ENCODE measurements at regions not wholly inside any gene's neighbourhood (a gene's known extent, or its start where the extent isn't known, plus 50 kb on each side); places are given as distances from the start of the nearest gene placed in this dataset.
A peak's percentile ranks its signal among the peaks of the same experiment; 100 is the strongest.

GRCh38 chr3:147924755-147925154, 515.6 kb downstream of the ZIC1 start:
- H3K4me1 ChIP-seq (ENCODE audit: control insufficient read depth, insufficient read depth, low read length): no peaks in the 10 kb centered on the region
- no peak overlapping the region for H3K9ac ChIP-seq (ENCODE audit: low read length)
- H3K27me3 ChIP-seq (ENCODE audit: control insufficient read depth, insufficient read depth, low read length): no peaks in the 10 kb centered on the region
- H3K9me3 ChIP-seq (ENCODE audit: control insufficient read depth, low read length): no peaks in the 10 kb centered on the region
- no peak overlapping the region for H3K4me3 ChIP-seq (ENCODE audit: low read length)
- H3K36me3 ChIP-seq (ENCODE audit: control insufficient read depth, insufficient read depth, low read length): no peaks in the 10 kb centered on the region

GRCh38 chr3:147925272-147925671, 516.1 kb downstream of the ZIC1 start:
- no peak overlapping the region for H3K4me3 ChIP-seq (ENCODE audit: low read length)
- H3K36me3 ChIP-seq (ENCODE audit: control insufficient read depth, insufficient read depth, low read length): no peaks in the 10 kb centered on the region
- no peaks in the 10 kb centered on the region for H3K4me1 ChIP-seq (ENCODE audit: control insufficient read depth, insufficient read depth, low read length)
- no peak overlapping the region for H3K9ac ChIP-seq (ENCODE audit: low read length)
- H3K9me3 ChIP-seq (ENCODE audit: control insufficient read depth, low read length): no peaks in the 10 kb centered on the region
- H3K27me3 ChIP-seq (ENCODE audit: control insufficient read depth, insufficient read depth, low read length): no peaks in the 10 kb centered on the region

- Histone ChIP-seq H3K36me3 (ENCODE audit: control insufficient read depth, insufficient read depth, low read length) (no peaks in the 10 kb centered on the region), H3K9me3 (ENCODE audit: control insufficient read depth, low read length) (no peaks in the 10 kb centered on the region), H3K4me3 (ENCODE audit: low read length) (no peak overlapping the region), H3K27me3 (ENCODE audit: control insufficient read depth, insufficient read depth, low read length) (no peaks in the 10 kb centered on the region), H3K9ac (ENCODE audit: low read length) (no peak overlapping the region), H3K4me1 (ENCODE audit: control insufficient read depth, insufficient read depth, low read length) (no peaks in the 10 kb centered on the region)
These were observed 521.2 kb downstream of the ZIC1 start for GRCh38 chr3:147930232-147930807.

GRCh38 chr3:147934451-147935180, 525.5 kb downstream of the ZIC1 start:
- H3K27me3 ChIP-seq (ENCODE audit: control insufficient read depth, insufficient read depth, low read length): no peaks in the 10 kb centered on the region
- no peak overlapping the region for H3K4me3 ChIP-seq (ENCODE audit: low read length)
- H3K9me3 ChIP-seq (ENCODE audit: control insufficient read depth, low read length): no peaks in the 10 kb centered on the region
- no peak overlapping the region for H3K9ac ChIP-seq (ENCODE audit: low read length)
- H3K36me3 ChIP-seq (ENCODE audit: control insufficient read depth, insufficient read depth, low read length): no peaks in the 10 kb centered on the region
- no peaks in the 10 kb centered on the region for H3K4me1 ChIP-seq (ENCODE audit: control insufficient read depth, insufficient read depth, low read length)

GRCh38 chr3:147937341-147937740, 528.2 kb downstream of the ZIC1 start:
- Histone ChIP-seq H3K4me1 (ENCODE audit: control insufficient read depth, insufficient read depth, low read length) (no peaks in the 10 kb centered on the region), H3K27me3 (ENCODE audit: control insufficient read depth, insufficient read depth, low read length) (no peaks in the 10 kb centered on the region), H3K9ac (ENCODE audit: low read length) (no peak overlapping the region), H3K4me3 (ENCODE audit: low read length) (no peak overlapping the region), H3K9me3 (ENCODE audit: control insufficient read depth, low read length) (no peaks in the 10 kb centered on the region), H3K36me3 (ENCODE audit: control insufficient read depth, insufficient read depth, low read length) (no peaks in the 10 kb centered on the region)

DNA sequence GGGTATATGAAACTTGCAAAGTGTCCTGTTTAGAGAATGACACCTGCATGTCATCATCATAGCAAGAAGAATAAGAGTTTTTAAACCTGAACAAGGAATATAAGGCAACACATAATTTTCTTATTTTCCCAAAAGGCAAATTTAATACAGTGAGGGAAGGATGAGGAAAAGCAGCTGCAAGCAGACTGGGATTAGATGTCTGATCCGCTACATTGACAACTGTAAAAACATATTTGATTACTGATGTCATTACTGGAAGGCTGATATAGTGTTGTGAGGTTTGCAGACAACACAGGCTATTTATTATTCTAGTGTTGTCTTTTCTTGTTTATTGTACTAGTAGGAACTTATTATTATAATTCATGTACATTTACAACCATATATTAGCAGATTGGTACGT, 528.7 kb downstream of the ZIC1 start:
- Histone ChIP-seq H3K36me3 (ENCODE audit: control insufficient read depth, insufficient read depth, low read length) (no peaks in the 10 kb centered on the region), H3K9ac (ENCODE audit: low read length) (no peak overlapping the region), H3K9me3 (ENCODE audit: control insufficient read depth, low read length) (no peaks in the 10 kb centered on the region), H3K4me1 (ENCODE audit: control insufficient read depth, insufficient read depth, low read length) (no peaks in the 10 kb centered on the region), H3K4me3 (ENCODE audit: low read length) (no peak overlapping the region), H3K27me3 (ENCODE audit: control insufficient read depth, insufficient read depth, low read length) (no peaks in the 10 kb centered on the region)

DNA sequence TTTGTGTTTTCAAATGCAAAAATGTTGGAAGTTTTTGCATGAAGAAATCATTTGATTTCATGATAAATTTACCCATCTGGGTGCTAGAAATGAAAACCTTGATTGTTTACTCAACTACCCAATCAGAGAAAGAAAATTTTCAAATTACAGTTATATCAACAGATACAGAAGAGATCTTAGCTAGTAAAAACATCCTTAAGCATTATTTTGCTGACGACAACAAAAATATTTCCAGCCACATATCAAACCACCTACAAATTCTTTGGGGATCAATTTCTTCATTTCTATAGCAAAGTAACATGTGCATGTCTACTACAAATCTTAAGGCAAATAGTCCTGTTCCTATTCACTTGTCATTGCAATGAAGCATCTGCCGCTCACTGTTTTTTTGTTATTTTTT, 530.3 kb downstream of the ZIC1 start:
- H3K4me1 ChIP-seq (ENCODE audit: control insufficient read depth, insufficient read depth, low read length): no peaks in the 10 kb centered on the region
- no peaks in the 10 kb centered on the region for H3K27me3 ChIP-seq (ENCODE audit: control insufficient read depth, insufficient read depth, low read length)
- no peak overlapping the region for H3K4me3 ChIP-seq (ENCODE audit: low read length)
- no peaks in the 10 kb centered on the region for H3K36me3 ChIP-seq (ENCODE audit: control insufficient read depth, insufficient read depth, low read length)
- H3K9me3 ChIP-seq (ENCODE audit: control insufficient read depth, low read length): no peaks in the 10 kb centered on the region
- no peak overlapping the region for H3K9ac ChIP-seq (ENCODE audit: low read length)

DNA sequence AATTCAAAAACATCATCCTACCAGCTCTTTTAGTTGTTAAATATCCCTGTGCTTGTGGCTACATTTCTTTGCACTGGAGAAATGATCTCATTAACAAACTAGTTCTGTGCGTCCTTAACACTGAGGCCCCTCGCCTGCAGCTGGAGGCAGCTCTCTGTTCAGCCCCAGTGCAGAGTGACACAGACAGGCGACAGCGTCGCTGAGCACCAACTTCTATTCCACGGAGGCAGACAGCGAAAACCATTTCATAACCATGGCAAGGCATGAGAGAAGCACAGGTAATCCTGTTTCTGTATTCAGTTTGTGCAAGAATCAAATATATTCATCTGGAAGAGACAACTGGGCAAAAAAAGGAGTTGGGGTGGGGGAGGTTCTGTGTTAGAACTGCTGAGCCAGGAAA, 530.7 kb downstream of the ZIC1 start:
- no peaks in the 10 kb centered on the region for H3K36me3 ChIP-seq (ENCODE audit: control insufficient read depth, insufficient read depth, low read length)
- H3K27me3 ChIP-seq (ENCODE audit: control insufficient read depth, insufficient read depth, low read length): no peaks in the 10 kb centered on the region
- no peaks in the 10 kb centered on the region for H3K4me1 ChIP-seq (ENCODE audit: control insufficient read depth, insufficient read depth, low read length)
- H3K9ac ChIP-seq (ENCODE audit: low read length): no peak overlapping the region
- no peak overlapping the region for H3K4me3 ChIP-seq (ENCODE audit: low read length)
- no peaks in the 10 kb centered on the region for H3K9me3 ChIP-seq (ENCODE audit: control insufficient read depth, low read length)

DNA sequence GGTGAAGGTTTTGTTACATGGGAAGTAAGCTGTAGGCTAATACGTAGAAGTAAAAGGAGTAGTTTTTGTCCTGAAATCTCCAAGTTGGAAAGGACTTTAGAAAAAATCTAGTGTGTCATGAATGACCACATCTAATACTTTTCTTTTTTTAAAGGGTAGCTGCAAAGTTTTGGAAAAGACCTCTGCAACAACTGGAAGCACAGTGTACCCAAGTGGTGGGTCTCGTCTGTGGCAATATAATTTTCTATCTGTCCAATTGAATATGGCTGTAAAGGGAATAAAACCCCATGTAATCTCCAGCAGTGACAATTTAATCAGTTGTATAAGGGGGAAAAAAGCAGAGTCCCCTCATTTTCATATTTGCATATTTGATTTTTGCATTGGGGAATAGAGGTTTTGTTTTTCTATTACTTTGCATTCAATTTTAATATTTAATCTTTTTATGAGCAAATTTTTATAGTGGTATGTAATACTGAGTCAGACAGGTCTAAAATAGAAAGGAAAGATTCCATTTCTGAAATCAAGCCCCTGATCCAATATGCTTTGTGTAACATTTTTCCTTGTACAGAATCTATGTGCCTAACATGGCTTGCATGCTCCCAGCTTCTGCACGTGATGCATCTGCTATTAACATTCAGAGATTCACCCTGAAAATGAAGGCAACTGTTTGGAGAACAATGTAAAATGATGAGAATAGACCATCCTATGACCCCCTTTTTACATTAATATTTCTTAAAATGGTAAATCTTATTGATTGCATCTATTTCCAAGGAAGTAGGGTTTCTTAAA, 531.4 kb downstream of the ZIC1 start:
- no peaks in the 10 kb centered on the region for H3K36me3 ChIP-seq (ENCODE audit: control insufficient read depth, insufficient read depth, low read length)
- H3K27me3 ChIP-seq (ENCODE audit: control insufficient read depth, insufficient read depth, low read length): no peaks in the 10 kb centered on the region
- no peaks in the 10 kb centered on the region for H3K9me3 ChIP-seq (ENCODE audit: control insufficient read depth, low read length)
- H3K4me3 ChIP-seq (ENCODE audit: low read length): no peak overlapping the region
- H3K9ac ChIP-seq (ENCODE audit: low read length): no peak overlapping the region
- H3K4me1 ChIP-seq (ENCODE audit: control insufficient read depth, insufficient read depth, low read length): no peaks in the 10 kb centered on the region

DNA sequence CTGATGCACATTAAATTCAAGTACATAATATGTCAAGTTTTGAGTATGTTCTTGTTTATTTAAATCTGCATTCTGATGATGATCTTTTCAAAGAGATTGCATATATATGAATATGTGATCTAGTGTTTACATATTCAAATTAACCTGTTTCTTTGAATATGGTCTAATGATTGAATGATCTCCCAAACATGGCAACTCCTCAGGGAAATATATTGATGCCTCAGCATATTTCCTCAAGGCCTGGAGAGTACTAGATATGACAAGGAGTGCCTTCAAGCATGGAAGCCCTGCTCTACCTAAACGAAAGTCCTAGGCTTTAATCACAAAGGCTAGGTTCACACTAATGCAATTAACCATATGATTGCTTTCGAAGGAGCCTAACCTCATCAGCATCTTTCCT, 532.8 kb downstream of the ZIC1 start:
- H3K4me3 ChIP-seq (ENCODE audit: low read length): no peak overlapping the region
- no peak overlapping the region for H3K9ac ChIP-seq (ENCODE audit: low read length)
- no peaks in the 10 kb centered on the region for H3K36me3 ChIP-seq (ENCODE audit: control insufficient read depth, insufficient read depth, low read length)
- H3K4me1 ChIP-seq (ENCODE audit: control insufficient read depth, insufficient read depth, low read length): no peaks in the 10 kb centered on the region
- H3K9me3 ChIP-seq (ENCODE audit: control insufficient read depth, low read length): no peaks in the 10 kb centered on the region
- H3K27me3 ChIP-seq (ENCODE audit: control insufficient read depth, insufficient read depth, low read length): no peaks in the 10 kb centered on the region

DNA sequence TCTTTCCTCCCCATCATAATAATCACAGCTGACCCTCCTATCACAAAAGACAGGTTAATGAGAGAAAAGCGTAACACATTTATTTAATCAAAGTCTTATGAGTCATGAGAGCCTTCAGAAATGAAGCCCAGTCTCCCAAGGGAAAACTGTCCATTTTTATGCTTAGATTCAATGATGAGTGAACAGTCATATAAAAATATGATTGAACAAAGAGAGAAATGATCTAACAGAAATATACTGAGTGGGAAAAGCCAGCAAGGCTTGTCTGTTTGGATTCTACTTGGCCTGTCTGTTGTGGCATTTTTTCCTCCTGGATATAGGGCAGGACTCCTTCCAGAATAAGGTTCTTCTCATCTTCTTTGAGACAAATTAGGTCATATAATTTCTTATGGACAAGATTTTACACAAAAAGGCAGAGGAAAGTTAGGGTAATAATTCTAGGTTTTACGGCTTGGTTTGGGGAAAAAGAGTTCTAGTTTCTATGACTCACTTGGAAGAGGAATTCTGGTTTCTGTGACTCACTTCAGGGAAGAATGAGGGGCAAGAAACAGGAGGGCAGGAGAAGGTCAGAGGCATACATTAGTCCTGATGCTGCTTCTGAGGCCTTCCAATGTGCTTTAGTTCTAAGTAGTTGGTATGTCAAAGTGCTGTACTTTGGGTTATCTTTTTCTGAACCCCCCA, 534.2 kb downstream of the ZIC1 start:
- H3K9me3 ChIP-seq (ENCODE audit: control insufficient read depth, low read length): no peaks in the 10 kb centered on the region
- H3K4me3 ChIP-seq (ENCODE audit: low read length): no peak overlapping the region
- H3K9ac ChIP-seq (ENCODE audit: low read length): no peak overlapping the region
- H3K27me3 ChIP-seq (ENCODE audit: control insufficient read depth, insufficient read depth, low read length): no peaks in the 10 kb centered on the region
- no peaks in the 10 kb centered on the region for H3K4me1 ChIP-seq (ENCODE audit: control insufficient read depth, insufficient read depth, low read length)
- no peaks in the 10 kb centered on the region for H3K36me3 ChIP-seq (ENCODE audit: control insufficient read depth, insufficient read depth, low read length)

GRCh38 chr3:147945968-147946519, 536.9 kb downstream of the ZIC1 start:
- H3K9ac ChIP-seq (ENCODE audit: low read length): peak overlapping the region; percentile 18

More at GRCh38 chr3:147945968-147946519, 536.9 kb downstream of the ZIC1 start:
- no peaks in the 10 kb centered on the region for H3K36me3 ChIP-seq (ENCODE audit: control insufficient read depth, insufficient read depth, low read length)
- no peaks in the 10 kb centered on the region for H3K4me1 ChIP-seq (ENCODE audit: control insufficient read depth, insufficient read depth, low read length)
- no peaks in the 10 kb centered on the region for H3K9me3 ChIP-seq (ENCODE audit: control insufficient read depth, low read length)
- peak overlapping the region; percentile 26 for H3K4me3 ChIP-seq (ENCODE audit: low read length)
- H3K27me3 ChIP-seq (ENCODE audit: control insufficient read depth, insufficient read depth, low read length): no peaks in the 10 kb centered on the region

Measured in mucosa of stomach (tissue), 1 donor.